Osteoblast (primary cell): ENCODE measurements at regions not wholly inside any gene's neighbourhood (a gene's known extent, or its start where the extent isn't known, plus 50 kb on each side); places are given as distances from the start of the nearest gene placed in this dataset.

Source experiments
- DNase-seq: peaks from one replicate; pipeline ENCODE4 v3.0.0; 2011; ENCODE audit warnings: low spot score, mixed read lengths; ENCODE audit not compliant: insufficient read length; ENCODE audit errors: missing footprints
- H2AFZ ChIP-seq: 2 replicates; pipeline ENCODE4 v1.6.0; 2011; ENCODE audit warnings: mild to moderate bottlenecking, low read length
- H3K27ac ChIP-seq: 2 replicates; pipeline ENCODE4 v1.5.1; 2011; ENCODE audit warnings: mild to moderate bottlenecking, low read depth, low read length, moderate library complexity
- H3K27me3 ChIP-seq: 2 replicates; pipeline ENCODE4 v1.6.0; 2012; ENCODE audit warnings: mild to moderate bottlenecking, control low read depth, inconsistent platforms, low read length, moderate library complexity; ENCODE audit not compliant: insufficient read depth
- H3K36me3 ChIP-seq: 2 replicates; pipeline ENCODE4 v1.5.1; 2011; ENCODE audit warnings: mild to moderate bottlenecking, low read length, control low read depth, moderate library complexity; ENCODE audit not compliant: insufficient read depth
- H3K4me1 ChIP-seq: 2 replicates; pipeline ENCODE4 v1.5.1; 2011; ENCODE audit warnings: mild to moderate bottlenecking, low read length, control low read depth, moderate library complexity; ENCODE audit not compliant: insufficient read depth
- H3K4me2 ChIP-seq: 2 replicates; pipeline ENCODE4 v1.6.0; 2011; ENCODE audit warnings: mild to moderate bottlenecking, low read length; ENCODE audit not compliant: insufficient read depth
- H3K4me3 ChIP-seq: fragments of 200-600 bp; sonication (generic); 3 replicates; pipeline ENCODE4 v1.5.1; 2012; ENCODE audit warnings: mild to moderate bottlenecking, low read length, inconsistent platforms; ENCODE audit not compliant: insufficient read depth
- H3K79me2 ChIP-seq: 2 replicates; pipeline ENCODE4 v1.6.0; 2012; ENCODE audit warnings: mild to moderate bottlenecking, low read length, control low read depth, inconsistent platforms; ENCODE audit not compliant: insufficient read depth
- H3K9me3 ChIP-seq: 2 replicates; pipeline ENCODE4 v1.5.1; 2011; ENCODE audit warnings: low read depth, low read length, control low read depth
- H4K20me1 ChIP-seq: 2 replicates; pipeline ENCODE4 v1.6.0; 2012; ENCODE audit warnings: mild to moderate bottlenecking, low read length, control low read depth; ENCODE audit not compliant: insufficient read depth
- TF ChIP-seq, protein P1 (sequence below): IDR thresholded peaks from 2 replicates; pipeline ENCODE4 v1.5.1; 2011; ENCODE audit warnings: mild to moderate bottlenecking, low read depth, low read length, moderate library complexity; ENCODE audit errors: extremely low read depth

DNA sequence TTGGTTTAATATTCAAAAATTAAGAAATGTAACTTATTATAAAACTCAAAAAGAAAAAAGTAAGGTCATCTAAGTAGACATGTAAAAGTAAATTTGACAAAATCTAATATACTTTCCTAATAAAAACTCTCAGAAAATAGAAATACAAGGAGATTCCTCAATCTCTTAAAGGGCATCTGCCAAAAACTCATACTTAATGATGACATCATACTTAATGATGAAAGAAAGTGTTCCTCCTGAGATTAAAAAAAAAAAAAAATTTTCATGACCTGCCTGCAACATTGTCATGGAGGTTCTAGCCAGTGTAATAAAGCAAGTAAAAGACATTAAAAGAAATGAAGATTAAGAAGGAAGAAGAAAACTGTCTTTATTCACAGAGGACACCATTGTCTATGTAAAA is 325.7 kb upstream of the BTBD3 start:
- Histone ChIP-seq H3K27ac (no peak overlapping the region), H3K36me3 (no peaks in the 10 kb centered on the region), H3K4me2 (no peak overlapping the region), H3K4me3 (no peak overlapping the region), H2AFZ (no peak overlapping the region), H4K20me1 (no peaks in the 10 kb centered on the region), H3K79me2 (no peaks in the 10 kb centered on the region), H3K9me3 (no peaks in the 10 kb centered on the region), H3K4me1 (no peaks in the 10 kb centered on the region), H3K27me3 (no peaks in the 10 kb centered on the region)
- TF ChIP-seq, protein P1, sequence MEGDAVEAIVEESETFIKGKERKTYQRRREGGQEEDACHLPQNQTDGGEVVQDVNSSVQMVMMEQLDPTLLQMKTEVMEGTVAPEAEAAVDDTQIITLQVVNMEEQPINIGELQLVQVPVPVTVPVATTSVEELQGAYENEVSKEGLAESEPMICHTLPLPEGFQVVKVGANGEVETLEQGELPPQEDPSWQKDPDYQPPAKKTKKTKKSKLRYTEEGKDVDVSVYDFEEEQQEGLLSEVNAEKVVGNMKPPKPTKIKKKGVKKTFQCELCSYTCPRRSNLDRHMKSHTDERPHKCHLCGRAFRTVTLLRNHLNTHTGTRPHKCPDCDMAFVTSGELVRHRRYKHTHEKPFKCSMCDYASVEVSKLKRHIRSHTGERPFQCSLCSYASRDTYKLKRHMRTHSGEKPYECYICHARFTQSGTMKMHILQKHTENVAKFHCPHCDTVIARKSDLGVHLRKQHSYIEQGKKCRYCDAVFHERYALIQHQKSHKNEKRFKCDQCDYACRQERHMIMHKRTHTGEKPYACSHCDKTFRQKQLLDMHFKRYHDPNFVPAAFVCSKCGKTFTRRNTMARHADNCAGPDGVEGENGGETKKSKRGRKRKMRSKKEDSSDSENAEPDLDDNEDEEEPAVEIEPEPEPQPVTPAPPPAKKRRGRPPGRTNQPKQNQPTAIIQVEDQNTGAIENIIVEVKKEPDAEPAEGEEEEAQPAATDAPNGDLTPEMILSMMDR: no peak
- no peak for DNase-seq

DNA sequence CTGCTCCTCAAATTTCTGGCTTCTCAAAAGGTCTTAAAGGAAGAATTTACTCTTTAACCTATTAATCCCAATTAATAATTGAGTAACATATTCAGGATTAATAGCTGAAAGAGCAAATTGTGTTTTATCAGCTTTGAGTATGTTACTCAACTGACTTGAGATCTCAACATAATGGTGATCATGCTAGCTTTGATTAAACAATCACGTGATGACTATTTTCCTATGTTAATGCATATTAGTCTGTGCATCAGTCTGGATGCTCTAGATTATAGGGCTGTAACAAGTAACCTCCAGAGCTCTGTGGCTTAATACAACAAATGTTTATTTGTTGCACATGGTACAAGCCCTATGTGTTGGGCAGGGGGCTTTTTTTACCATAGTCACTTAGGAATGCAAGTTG is 313.4 kb upstream of the BTBD3 start:
- TF ChIP-seq, protein P1: no peak

DNA sequence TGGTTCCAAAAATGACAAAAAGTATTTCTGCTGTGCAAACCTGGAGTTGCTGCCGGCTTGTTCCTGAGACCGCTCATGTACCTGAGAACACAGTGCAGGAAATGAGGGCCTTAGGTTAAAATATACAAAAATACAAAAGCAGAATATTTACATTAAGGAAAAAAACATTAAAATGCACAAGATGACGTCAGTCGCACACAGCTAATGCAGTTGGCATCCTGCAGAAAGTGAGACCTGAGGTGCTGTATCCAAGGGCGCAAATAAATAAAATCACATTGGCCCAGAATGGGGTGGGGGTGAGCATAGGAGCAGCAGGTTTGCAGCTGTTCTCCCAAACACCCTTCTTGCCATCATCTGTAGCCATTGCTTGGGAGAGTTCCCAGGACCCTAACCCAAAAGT is 310.6 kb upstream of the BTBD3 start:
- Histone ChIP-seq H2AFZ (no peak overlapping the region), H4K20me1 (no peaks in the 10 kb centered on the region), H3K4me1 (no peaks in the 10 kb centered on the region), H3K79me2 (no peaks in the 10 kb centered on the region), H3K27me3 (no peaks in the 10 kb centered on the region), H3K9me3 (no peaks in the 10 kb centered on the region), H3K27ac (no peak overlapping the region), H3K36me3 (no peaks in the 10 kb centered on the region), H3K4me3 (no peak overlapping the region), H3K4me2 (no peak overlapping the region)
- TF ChIP-seq, protein P1: no peak
- DNase-seq: no peak

More for the DNA sequence above, 313.4 kb upstream of the BTBD3 start:
- no peak overlapping the region for H3K4me2 ChIP-seq
- H3K4me1 ChIP-seq: no peaks in the 10 kb centered on the region
- DNase-seq: no peak
- H3K9me3 ChIP-seq: no peaks in the 10 kb centered on the region
- H3K4me3 ChIP-seq: no peak overlapping the region
- no peaks in the 10 kb centered on the region for H3K79me2 ChIP-seq
- H3K27ac ChIP-seq: no peak overlapping the region
- no peaks in the 10 kb centered on the region for H3K36me3 ChIP-seq
- no peak overlapping the region for H2AFZ ChIP-seq
- H3K27me3 ChIP-seq: no peaks in the 10 kb centered on the region
- H4K20me1 ChIP-seq: no peaks in the 10 kb centered on the region

DNA sequence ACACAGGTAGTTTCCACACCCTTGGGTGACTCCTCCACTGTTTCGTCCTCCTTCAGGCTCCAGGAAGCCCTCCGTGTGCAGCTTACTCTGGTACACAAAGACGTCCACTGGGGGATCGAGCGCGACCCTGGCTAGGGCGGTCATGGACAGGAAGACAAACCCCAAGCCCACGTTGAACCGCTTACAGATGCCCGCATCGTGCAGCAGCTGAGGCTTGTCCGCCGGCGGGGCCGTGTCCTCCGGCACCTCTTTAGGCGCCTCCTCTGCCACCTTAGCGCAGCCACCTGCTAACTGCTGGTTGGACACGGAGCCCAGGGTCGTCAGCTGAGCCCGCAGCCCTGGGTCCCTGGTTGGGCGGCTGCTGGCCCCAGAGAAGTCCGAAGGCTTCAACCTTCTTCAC is 309.0 kb upstream of the BTBD3 start:
- Histone ChIP-seq H3K9me3 (no peaks in the 10 kb centered on the region), H3K79me2 (no peaks in the 10 kb centered on the region), H3K4me2 (no peak overlapping the region), H3K27ac (no peak overlapping the region), H3K4me1 (no peaks in the 10 kb centered on the region), H2AFZ (no peak overlapping the region), H3K4me3 (no peak overlapping the region), H3K36me3 (no peaks in the 10 kb centered on the region), H4K20me1 (no peaks in the 10 kb centered on the region), H3K27me3 (no peaks in the 10 kb centered on the region)
- TF ChIP-seq, protein P1: no peak
- DNase-seq: no peak
